PFSK-1 (cell line): ENCODE measurements at regions not wholly inside any gene's neighbourhood (a gene's known extent, or its start where the extent isn't known, plus 50 kb on each side); places are given as distances from the start of the nearest gene placed in this dataset.

Experiments
- FOXP2 ChIP-seq: optimal IDR thresholded peaks from 2 replicates; pipeline ENCODE3; 2011; ENCODE audit warnings: borderline replicate concordance, control low read depth, inconsistent platforms; ENCODE audit not compliant: insufficient read depth; ENCODE audit errors: extremely low read length, extremely low read depth
- POLR2AphosphoS5 ChIP-seq: IDR thresholded peaks from 2 replicates; pipeline ENCODE4 v1.6.1; 2012; ENCODE audit warnings: low read depth, mild to moderate bottlenecking, control low read depth, low read length, moderate library complexity
- REST ChIP-seq, 2 experiments: IDR thresholded peaks; 2 replicates each; pipeline versions ENCODE4 v1.6.1 to v1.8.0; 2011 to 2012; ENCODE audit warnings: low read depth in 2 of 2, low read length in 2 of 2, control low read depth in 1 of 2, inconsistent platforms in 1 of 2, mild to moderate bottlenecking in 1 of 2, moderate library complexity in 1 of 2; ENCODE audit not compliant: insufficient read depth in 1 of 2
- SIN3A ChIP-seq: IDR thresholded peaks from 2 replicates; pipeline ENCODE4 v1.6.1; 2012; ENCODE audit warnings: mild to moderate bottlenecking, low read length, moderate library complexity, borderline replicate concordance; ENCODE audit not compliant: insufficient read depth
- TAF1 ChIP-seq: IDR thresholded peaks from 2 replicates; pipeline ENCODE4 v1.6.1; 2012; ENCODE audit warnings: low read length, control low read depth, borderline replicate concordance; ENCODE audit not compliant: insufficient read depth

DNA sequence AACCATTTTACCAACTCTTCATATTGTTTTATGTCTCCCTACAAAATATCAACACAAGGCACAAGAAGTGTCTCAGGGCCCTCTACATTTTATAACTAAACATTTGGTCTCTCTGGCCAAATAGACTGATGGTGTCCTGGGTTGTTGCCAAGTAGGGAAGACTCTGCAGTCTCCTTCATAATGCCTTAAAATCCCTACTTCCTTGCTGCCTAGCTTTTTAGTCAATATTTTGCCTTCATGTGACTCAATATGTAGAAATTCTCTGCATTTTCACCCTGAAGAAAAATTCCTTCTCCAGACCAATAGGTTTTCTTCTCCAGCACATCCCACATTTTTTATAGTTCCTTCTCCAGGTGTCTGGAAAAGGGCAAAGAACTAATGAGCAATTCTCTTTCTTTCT, 72.6 kb upstream of the IPO9 start:
- TF ChIP-seq POLR2AphosphoS5 (no peak), REST (IDR thresholded peaks at IDR 0.05; ENCODE audit: insufficient read depth in 1 of 2, low read depth in 2 of 2, low read length in 2 of 2) (no peak), TAF1 (no peak), SIN3A (no peak), FOXP2 (no peak)
